Heart left ventricle (tissue), 13 donors: ENCODE measurements at regions not wholly inside any gene's neighbourhood (a gene's known extent, or its start where the extent isn't known, plus 50 kb on each side); places are given as distances from the start of the nearest gene placed in this dataset.

ENCODE experiments used
- POLR2A ChIP-seq, 2 donors: fragments of 450-650 bp; IDR thresholded peaks; one replicate each; pipeline ENCODE4 v1.6.1; 2017; ENCODE audit warnings: antibody characterized with exemption in 2 of 2, mild to moderate bottlenecking in 2 of 2, moderate library complexity in 2 of 2
- TF ChIP-seq, protein P1 (sequence below), 12 donors: fragments of 200-600 bp; sonication (generic) in 4 of 12; IDR thresholded peaks; one replicate each; pipeline versions ENCODE4 v1.5.0 to v1.8.0; 2018 to 2022; ENCODE audit warnings: antibody characterized with exemption in 12 of 12, mild to moderate bottlenecking in 5 of 12
- donor health status: ischemic (EF 13 %, LVEDD 7.1; RV severe dilation, severe dysfunction).
- donor health status: DM: no; HTN: yes; CAD: no.
- donor health status: DM: no; HTN: no; CAD: no.
- donor health status: ischemic (EF 25% LVEDD 6.9; RV normal size, moderate dysfunction).
- donor health status: ischemic (EF 25% LVEDD 5.7; RV mildly dilated, moderate dysfunction).
- donor health status: ischemic (EF 35%, LVEDD 5.7; RV mildly dilated, moderate dysfunction).
- donor health status: nonischemic (EF 11% LVEDD 7.7; RV severe dilation, severe dysfunction).
- donor health status: DM: yes; HTN: yes; CAD: no.
- donor health status: PGD.
- donor health status: ischemic (EF 29% LVEDD 5.4; RV normal size, mild dysfunction).
- donor health status: nonischemic (EF 23%, LVEDD 6.1; RV moderate dilation, normal function).

DNA sequence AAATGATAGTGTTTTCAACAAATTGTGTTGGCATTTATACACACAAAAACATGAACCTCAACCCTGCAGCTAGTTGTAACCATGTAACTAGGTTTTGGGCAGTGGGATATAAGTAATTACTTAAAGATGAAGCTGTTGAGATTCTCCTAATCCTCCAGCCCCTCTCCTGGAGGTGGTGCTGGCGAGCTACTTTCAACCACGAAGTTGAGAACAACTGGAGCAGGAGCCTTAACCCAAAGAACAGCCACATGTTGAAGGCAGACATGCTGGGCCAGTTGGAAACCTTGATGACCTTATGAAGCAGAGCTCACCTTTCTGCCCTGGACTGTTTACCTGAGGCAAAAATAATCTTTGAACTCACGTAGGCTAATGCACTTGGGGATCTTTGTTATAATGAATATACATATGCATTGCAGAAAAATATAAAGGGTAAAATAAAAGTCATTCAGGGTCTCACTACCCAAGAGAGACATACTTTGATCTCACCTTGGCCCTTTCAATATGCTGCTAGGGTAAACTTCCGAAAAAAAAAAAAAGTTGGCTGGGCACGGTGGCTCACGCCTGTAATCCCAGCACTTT lies 89.6 kb upstream of the NPAS2 start:
- TF ChIP-seq, protein P1, sequence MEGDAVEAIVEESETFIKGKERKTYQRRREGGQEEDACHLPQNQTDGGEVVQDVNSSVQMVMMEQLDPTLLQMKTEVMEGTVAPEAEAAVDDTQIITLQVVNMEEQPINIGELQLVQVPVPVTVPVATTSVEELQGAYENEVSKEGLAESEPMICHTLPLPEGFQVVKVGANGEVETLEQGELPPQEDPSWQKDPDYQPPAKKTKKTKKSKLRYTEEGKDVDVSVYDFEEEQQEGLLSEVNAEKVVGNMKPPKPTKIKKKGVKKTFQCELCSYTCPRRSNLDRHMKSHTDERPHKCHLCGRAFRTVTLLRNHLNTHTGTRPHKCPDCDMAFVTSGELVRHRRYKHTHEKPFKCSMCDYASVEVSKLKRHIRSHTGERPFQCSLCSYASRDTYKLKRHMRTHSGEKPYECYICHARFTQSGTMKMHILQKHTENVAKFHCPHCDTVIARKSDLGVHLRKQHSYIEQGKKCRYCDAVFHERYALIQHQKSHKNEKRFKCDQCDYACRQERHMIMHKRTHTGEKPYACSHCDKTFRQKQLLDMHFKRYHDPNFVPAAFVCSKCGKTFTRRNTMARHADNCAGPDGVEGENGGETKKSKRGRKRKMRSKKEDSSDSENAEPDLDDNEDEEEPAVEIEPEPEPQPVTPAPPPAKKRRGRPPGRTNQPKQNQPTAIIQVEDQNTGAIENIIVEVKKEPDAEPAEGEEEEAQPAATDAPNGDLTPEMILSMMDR (IDR thresholded peaks at IDR 0.05): peak; percentile 58 to 85 (median 70)
- no peak for TF ChIP-seq POLR2A (IDR thresholded peaks at IDR 0.05)
